HUDEP-2 (cell line): ENCODE measurements at regions not wholly inside any gene's neighbourhood (a gene's known extent, or its start where the extent isn't known, plus 50 kb on each side); places are given as distances from the start of the nearest gene placed in this dataset.
"Not testable (repeated sequence)": the region's sequence is repeated elsewhere in the genome, so short reads cannot be mapped to it uniquely, and the experiment has no call there.

ENCODE experiments used
- DNase-seq, 76 experiments: peaks; one replicate each; lab custom pipeline; 2025; ENCODE audit not compliant: unreplicated experiment in 76 of 76; lab: John Stamatoyannopoulos, UW

DNA sequence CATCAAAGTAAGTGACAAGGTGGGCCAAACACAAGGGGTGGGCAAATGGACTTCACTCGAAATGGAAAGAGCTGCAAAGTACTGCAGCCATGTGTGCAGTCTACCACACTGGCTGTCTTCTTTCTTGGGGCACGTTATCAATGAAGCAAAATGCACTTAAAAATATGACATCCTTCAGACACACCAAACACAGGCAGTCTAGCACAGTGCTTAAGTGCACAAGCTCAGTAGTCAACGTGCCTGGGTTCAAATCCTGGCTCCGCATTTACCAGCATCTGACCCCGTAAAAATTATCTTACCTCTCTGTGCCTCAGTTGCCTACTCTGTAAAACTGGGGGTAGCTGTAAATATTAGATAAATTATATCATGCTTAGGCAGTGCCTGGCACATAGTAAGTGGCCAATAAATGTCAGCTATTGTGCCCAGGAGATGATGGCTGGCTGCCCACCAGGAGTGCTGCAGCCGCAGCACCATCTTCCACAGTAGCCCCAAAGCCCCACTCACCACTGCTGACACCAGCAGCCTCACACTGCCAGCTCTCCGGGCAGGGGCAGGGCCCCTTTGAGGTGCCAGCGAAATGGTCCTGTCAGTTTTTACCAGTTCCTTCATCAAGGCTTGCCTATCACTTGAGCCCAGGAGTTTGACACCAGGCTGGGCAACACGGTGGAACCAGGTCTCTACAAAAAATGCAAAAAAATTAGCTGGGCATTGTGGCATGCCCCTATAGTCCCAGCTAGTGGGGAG, 121.8 kb upstream of the SLC1A4 start:
- no peak for DNase-seq

DNA sequence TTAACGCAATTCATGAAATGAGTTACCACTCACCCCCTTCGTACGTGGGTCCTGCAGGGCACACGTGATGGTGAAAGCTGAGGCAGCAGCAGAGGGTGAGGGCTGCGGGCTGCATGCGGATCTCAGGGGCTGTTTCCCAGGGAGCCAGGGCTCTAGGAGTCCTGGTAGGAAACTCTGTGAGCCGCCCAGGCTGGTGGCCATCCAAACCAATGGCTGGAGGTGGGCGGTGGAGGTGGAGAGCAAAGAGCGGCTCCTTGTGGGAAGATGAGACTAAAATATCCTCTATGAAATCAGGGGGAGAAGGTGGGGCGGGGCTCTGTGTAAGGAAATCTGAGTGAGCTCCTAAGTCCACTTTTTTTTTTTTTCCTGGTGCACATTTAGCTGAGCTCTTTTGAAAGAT, 120.1 kb upstream of the SLC1A4 start:
- DNase-seq = no peak

DNA sequence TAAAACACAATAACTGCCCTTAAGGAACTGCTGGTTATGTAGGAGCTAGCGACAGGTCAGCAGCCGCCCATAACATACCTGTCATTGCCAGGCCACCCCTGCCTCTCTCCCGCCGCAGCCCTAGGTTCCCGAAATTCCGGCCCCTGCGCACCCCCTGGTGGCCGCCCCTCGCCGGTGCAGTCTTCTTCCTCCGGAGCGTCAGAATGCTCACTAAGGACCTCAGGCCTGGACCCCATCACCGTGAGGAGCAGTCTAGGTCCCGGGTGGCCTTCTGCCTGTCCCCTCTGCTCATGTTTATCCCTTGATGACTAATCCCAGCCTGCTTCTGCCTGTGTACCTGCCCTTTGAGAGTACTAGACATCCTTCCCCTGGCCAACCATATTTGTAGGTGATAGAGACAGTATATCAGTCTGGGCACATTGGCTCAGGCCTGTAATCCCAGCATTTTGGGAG, 115.7 kb upstream of the SLC1A4 start:
- peak in 49 of 76 experiments; percentile 4 to 69 (median 42) for DNase-seq

DNA sequence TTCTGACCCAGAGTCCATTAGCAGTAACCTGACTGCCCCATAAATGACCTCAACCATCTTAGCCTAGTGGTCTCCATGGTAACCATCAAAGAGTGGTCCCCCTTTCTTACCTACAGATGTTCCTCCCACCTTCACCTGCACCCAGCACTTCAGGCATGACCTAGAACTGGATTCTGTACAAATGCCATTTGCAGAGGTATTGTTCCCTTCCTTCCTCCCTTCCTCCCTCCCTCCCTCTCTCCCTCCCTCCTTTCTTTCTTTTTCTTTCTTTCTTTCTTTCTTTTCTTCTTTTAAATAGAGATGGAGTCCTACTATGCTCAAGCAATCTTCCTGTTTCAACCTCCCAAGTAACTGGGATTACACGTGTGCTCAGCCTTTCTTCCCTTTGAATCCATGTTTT, 114.6 kb upstream of the SLC1A4 start:
- DNase-seq = no peak

DNA sequence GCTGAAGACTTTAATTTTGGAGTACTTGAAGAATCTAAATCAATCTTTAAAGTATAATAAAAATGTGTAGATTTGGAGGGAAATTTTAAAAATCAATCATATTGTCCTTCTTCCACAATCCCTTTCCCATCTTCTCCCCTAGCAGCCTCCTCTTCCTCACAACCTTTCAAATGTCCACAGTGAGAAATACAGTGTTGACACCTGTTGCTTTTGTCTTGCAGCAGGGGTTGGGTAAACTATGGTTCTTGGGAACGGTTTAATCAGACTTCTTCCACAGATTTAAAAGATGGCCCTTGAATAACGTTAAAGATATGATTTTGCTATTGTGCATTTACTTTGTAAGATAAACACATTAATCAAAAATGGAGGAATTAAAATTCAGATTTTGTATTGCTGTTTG, 113.8 kb upstream of the SLC1A4 start:
- no peak for DNase-seq

DNA sequence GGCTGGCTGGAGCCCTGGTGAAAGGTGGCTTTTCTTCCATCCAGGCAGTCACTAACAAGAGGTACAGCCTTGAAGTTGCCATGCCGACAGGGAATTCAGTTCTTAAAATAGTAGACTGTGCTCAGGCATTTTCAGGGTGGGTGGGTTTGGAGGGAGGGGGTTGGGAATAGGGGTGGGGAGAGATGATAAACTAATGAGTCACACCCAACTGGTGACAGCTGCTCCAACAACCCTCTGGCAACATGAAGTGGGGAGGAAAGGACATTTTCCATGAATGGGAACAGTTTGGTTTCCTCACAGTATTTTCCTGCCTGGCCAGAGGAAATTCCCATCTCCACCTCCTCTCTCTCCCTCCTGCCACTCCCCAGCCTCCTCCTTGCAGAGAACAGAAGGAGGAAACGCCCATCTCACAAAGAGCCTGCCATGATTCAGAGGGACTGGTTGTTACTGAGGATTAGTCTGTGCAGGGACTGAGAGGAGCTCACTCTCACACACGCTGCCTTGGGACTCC, 113.0 kb upstream of the SLC1A4 start:
- no peak for DNase-seq

DNA sequence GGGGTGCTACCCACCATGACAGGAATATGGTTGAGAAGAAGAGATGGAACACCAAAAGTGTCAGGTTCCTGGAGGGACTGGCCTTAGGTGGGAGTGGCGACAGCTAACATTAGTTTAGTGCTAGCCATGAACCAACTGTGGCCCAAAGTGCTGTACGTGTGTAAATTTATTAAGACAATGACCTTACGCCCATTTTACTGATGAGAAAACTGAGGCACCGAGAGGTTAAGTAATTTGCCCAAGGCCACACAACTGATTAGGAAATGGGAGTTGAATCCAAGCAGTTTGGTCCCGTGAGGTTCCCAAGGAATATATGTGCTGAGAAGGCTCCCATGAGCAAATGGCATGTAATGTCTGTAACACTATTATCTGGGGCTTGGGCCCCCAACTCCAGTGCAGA, 109.5 kb upstream of the SLC1A4 start:
- no peak for DNase-seq

DNA sequence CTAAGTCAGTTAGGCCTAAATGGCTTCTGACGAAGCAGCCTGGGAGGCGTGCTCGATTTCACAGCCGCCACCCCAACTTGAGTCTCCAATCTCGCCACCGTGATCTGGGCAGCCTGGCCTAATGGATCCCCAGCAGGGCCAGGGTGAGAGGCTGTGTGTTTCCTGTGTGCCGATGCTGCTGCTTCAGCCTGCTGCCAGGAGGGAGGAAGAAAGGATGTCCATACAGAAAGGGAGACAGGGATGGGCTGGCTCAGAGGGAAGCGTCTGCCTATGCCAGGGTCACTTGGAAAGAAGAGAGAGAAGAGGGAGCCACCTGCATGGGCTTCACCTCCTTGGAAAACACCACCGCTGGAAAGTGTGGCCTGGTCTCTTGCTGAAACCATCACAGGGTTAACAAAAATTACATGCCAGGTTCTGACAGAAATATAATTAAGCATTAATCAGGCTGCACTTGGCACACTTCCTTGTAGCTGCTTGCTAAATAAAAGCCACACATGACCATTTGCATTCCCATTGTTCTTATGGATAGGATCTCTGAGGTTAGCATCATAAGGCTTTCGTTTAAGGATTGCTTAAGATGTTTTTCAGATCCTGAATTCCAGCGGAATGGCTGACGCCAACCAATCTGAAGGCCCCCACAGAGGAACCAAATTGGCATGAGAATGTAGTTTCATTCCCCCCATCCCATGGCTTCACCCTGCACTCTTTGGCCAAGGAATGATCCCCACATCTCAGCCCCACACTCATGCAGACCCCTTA, 108.8 kb upstream of the SLC1A4 start:
- no peak for DNase-seq

DNA sequence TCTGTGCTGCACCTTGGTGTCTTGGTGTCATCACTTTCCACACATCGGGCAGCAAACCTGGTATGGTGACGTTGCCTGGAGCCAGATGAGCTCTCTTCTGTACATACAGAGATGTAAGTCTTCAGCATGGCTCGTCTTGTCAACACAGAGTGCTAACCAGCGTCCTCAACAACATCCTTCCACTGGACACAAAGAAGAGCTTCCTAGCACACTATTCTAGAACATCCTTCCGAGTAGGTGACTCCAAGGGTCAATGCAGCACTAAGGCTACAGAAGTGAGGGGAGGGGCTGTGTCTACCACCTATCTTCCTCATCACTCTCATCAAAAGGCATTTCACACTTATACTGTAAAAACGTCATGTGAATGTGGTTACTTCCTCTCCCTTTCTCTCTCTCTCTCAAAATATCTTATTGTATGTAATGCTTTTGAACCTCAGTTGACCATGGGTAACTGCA, 108.1 kb upstream of the SLC1A4 start:
- no peak for DNase-seq

DNA sequence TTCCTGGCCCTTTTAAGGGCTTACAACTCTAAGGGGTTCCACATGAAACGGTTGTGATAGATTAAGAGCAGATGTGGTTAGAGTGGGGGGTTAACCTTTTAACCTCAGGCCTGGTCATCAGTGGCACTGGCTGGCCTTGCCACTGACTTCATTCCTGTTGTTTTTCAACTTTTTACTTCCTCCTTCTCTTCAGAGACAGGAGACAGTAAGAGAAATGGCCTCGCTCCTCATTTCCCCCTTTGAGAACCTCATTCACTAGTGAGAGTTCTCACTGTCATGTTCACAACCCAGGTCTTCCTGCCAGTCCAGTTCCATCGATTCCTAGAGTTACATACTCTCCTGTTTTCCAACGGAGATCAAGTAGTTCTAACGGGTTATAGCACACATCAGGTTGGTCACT, 101.6 kb upstream of the SLC1A4 start:
- DNase-seq = no peak

DNA sequence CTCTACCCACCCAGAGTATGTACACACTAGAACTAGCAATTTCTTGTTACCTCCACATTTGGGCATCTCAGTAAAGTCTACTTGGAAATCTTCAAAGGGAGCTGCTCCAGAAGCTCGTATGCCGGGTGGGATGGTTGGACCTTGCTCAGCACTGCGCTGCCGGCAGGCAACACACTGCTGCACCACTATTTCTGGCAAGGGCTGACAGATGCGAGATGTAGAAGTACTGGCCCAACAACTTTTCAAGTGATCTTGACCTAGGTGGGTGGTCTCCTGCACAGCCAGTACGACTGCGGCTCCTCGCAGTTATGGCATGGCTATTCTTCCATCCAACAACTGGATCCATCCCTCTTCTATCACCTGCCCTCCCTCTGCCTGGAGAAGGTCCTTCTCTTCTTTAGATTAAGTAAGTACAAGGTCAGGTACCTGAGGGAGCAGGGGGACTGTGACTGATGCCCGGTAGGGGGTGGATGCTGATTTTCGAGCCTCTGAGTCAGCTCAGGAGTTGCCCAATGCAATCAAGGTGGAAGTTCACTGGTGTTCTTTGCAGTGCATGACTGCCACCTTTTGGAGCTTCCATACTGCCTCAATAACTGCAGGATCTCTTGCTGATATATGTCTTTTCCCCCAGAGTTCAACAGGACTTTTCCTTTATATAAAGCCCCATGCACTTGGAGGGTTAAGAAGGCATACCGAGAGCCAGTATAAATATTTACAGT, 100.4 kb upstream of the SLC1A4 start:
- DNase-seq = peak in 1 of 76 experiments; percentile 1

DNA sequence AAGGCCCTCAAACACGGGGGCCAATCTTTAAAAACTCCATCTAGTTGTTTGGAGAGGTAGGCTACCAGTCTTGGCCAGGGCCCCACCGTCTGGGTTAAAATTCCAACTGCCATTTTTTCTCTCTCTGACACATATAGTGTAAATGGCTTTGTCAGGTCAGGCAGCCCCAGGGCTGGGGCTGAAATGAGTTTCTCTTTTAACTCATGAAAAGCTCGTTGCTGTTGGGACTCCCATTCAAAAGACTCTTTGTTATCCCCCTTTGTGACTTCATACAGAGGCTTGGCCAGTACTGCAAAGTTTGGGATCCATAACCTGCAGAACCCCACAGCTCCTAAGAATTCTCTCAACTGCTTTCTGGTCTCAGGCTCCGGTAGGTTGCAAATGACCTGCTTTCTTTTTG, 99.4 kb upstream of the SLC1A4 start:
- no peak for DNase-seq

DNA sequence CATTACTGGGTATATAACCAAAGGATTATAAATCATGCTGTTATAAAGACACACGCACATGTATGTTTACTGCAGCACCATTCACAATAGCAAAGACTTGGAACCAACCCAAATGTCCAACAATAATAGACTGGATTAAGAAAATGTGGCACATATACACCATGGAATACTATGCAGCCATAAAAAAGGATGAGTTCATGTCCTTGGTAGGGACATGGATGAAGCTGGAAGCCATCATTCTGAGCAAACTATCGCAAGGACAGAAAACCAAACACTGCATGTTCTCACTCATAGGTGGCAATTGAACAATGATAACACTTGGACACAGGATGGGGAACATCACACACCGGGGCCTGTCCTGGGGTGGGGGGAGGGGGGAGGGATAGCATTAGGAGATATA, 92.6 kb upstream of the SLC1A4 start:
- DNase-seq = not testable (repeated sequence)

DNA sequence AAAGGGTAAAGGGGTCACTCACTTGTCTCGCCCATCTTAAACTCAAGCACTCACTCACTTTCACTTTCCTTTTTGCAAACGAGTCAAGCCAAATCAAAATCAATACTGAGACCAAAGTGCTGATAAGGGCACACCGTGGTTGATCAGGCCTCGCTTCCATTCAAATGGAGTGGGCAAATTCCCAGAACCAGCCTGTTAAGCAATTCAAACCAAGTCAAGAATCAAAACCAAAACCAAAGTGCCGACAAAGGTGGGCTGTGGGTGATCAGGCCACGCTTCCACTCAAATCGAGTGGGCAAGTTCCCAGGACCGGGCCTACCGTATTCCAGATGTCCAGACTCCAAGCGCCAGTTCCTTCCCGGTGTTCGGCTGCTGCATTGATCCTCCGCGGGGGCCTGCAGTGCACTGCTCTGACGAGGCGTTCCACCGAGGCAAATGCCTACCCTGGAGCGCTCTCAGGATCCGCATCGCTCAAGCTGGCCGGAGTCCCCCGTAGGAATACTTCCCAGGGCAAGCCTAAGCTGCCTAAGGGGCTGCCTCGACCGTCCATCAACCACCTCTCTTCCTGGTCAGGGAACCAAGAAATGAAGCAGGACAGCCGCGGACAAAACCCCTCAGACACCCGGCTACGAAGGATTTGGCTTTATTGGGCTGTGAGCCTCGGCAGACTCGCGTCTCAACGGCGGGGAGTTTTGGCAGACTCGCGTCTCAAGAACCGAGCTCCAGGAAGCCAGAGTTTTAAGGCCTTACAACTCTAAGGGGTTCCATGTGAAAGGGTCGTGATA, 89.9 kb upstream of the SLC1A4 start:
- DNase-seq = no peak

DNA sequence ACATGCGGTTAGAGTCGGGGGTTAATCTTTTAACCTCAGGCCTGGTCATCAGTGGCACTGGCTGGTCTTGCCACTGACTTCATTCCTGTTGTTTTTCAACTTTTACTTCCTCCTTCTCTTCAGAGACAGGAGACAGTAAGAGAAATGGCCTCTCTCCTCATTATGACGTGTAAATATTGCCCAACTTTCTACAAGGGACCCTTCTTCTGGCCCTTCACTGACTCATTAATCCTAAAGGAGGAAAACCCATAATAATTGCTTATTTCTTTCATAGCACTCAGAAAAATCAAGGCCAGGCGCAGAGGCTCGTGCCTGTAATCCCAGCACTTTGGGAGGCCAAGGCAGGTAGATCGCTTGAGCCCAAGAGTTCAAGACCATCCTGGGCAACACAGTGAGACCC, 89.3 kb upstream of the SLC1A4 start:
- DNase-seq = not testable (repeated sequence)

DNA sequence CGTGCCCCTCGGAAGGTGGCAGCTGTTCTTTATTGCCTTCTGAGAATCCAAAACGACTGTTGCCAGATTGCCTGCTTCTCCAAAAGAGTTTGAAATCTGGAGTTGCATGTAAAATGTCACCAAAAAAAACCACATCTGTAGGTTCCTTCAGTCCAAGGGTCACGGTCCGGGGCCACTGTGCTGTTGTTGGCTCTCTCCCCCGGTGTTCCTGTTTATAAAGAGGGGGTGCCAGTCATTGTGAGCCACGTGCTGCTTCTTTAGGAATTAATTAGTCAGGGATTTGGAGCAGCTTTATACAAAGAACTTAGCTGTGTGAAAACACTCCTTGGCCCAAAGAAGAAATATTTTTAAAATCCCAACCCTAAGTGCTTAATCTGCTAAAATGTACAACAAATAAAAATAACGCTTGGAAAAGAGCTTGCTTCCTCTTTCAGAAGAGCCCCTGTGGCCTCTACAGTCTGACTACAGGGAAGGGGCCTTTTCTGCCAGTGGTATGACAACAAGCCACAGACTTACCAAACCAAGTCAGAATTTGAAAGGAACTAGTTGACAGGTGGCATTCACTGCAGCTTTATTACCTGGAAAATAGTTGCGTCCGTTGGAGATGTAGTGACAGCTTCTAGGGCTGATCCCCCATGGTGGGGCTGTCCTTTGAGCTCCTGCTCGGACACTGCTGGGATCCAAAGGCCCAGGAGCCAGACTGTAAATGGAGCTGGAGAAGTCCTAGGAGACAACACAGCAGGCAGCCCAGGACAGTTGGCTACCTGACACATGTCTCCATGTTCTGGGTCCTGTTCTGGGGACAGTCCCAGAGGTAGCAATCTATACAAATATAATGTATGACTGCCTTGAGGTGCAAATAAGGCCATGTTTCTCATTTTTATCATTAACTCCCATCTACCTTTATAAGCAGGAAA, 84.5 kb upstream of the SLC1A4 start:
- no peak for DNase-seq

DNA sequence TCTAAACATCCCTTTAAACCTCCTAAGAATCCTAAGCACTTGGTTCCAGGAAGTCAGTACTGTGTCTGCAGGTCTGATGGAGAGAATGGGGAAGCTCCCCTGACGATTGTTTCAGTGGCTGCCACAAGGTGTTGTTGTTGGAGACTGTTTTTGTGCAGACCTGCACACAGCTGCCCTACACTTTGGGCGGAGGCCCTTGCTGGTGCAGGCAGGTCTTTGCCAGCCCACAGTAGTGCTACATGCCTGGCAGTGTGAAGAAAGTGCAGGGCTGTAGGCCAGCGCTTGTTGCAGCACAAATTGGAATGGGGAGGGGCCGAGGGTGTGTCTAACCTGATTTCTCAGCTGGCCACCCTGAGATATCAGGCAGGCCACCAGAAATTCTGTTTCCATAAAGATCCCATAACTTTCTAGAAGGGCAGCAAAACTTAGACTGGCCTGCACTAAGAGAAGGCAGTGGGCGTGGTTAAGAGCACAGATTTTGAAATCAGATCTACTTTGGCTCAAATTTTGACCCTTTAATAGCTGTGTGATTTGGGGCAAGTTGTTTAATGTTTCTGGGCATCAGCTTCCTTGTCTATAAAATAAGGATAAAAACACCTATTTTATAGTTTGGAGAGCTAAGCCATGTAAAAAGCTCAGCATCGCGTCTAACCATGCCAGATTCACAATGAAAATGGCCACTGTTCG, 83.7 kb upstream of the SLC1A4 start:
- no peak for DNase-seq

DNA sequence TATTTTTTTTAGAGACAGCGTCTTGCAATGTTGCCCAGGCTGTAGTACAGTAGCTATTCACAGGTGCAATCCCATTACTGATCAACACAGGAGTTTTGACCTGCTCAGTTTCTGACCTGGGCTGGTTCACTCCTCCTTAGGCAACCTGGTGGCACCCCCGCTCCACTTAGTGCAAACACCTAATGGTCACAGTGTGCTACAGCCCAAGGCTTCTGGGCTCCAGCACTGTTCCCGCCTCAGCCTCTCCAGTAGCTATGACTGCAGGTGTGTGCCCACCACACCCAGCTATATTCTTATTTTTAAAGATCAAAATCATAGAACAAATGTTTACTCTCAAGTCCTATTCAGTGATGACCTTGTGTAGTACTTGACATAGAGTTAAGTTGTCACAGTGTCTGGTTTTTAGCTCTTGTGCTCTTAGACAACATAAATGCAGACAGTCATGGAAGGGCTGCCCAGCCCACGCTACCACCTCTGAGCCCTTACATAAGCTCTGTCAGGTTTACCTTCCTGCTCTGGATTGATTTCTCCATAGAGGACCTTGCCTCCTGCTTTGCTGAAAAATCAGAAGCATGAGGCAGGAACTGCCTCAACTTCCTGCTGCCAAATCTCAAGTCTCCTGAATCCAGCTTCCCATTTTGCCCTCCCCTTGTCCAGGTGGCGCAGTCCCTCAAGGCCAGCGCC, 82.2 kb upstream of the SLC1A4 start:
- DNase-seq = no peak
